ENCODE measurements at regions not wholly inside any gene's neighbourhood (a gene's known extent, or its start where the extent isn't known, plus 50 kb on each side); places are given as distances from the start of the nearest gene placed in this dataset.

GRCh38 chr1:58152697-58153096 lies 393.8 kb downstream of the OMA1 start:
- TF ChIP-seq, protein P1, sequence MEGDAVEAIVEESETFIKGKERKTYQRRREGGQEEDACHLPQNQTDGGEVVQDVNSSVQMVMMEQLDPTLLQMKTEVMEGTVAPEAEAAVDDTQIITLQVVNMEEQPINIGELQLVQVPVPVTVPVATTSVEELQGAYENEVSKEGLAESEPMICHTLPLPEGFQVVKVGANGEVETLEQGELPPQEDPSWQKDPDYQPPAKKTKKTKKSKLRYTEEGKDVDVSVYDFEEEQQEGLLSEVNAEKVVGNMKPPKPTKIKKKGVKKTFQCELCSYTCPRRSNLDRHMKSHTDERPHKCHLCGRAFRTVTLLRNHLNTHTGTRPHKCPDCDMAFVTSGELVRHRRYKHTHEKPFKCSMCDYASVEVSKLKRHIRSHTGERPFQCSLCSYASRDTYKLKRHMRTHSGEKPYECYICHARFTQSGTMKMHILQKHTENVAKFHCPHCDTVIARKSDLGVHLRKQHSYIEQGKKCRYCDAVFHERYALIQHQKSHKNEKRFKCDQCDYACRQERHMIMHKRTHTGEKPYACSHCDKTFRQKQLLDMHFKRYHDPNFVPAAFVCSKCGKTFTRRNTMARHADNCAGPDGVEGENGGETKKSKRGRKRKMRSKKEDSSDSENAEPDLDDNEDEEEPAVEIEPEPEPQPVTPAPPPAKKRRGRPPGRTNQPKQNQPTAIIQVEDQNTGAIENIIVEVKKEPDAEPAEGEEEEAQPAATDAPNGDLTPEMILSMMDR (IDR thresholded peaks at IDR 0.05; ENCODE audit: insufficient read depth, low read length, poor library complexity, severe bottlenecking) = no peak
- DNase-seq (ENCODE audit: extremely low read depth, insufficient read length) = no peak
- H3K4me3 ChIP-seq (replicated peaks; ENCODE audit: low read depth, low read length) = no peak overlapping the region
- H3K36me3 ChIP-seq (ENCODE audit: control insufficient read depth, insufficient read depth, low read length) = no peaks in the 10 kb centered on the region
- H3K27me3 ChIP-seq (replicated peaks; ENCODE audit: control insufficient read depth, insufficient read depth, low read length) = no peaks in the 10 kb centered on the region; the same call in 1 of the 2 replicates

GRCh38 chr1:58149271-58149812 lies 397.2 kb downstream of the OMA1 start:
- H3K36me3 ChIP-seq (ENCODE audit: control insufficient read depth, insufficient read depth, low read length) = no peaks in the 10 kb centered on the region
- no peak for DNase-seq (ENCODE audit: extremely low read depth, insufficient read length)
- TF ChIP-seq, protein P1 (IDR thresholded peaks at IDR 0.05; ENCODE audit: insufficient read depth, low read length, poor library complexity, severe bottlenecking) = no peak
- no peaks in the 10 kb centered on the region; the same call in 1 of the 2 replicates for H3K27me3 ChIP-seq (replicated peaks; ENCODE audit: control insufficient read depth, insufficient read depth, low read length)
- H3K4me3 ChIP-seq (replicated peaks; ENCODE audit: low read depth, low read length) = no peak overlapping the region

- Histone ChIP-seq H3K36me3 (ENCODE audit: control insufficient read depth, insufficient read depth, low read length) (no peaks in the 10 kb centered on the region), H3K27me3 (replicated peaks; ENCODE audit: control insufficient read depth, insufficient read depth, low read length) (no peaks in the 10 kb centered on the region; the same call in 1 of the 2 replicates), H3K4me3 (replicated peaks; ENCODE audit: low read depth, low read length) (no peak overlapping the region)
- TF ChIP-seq, protein P1 (IDR thresholded peaks at IDR 0.05; ENCODE audit: insufficient read depth, low read length, poor library complexity, severe bottlenecking) = no peak
- no peak for DNase-seq (ENCODE audit: extremely low read depth, insufficient read length)
These were observed 401.7 kb downstream of the OMA1 start for GRCh38 chr1:58144698-58145270.

DNA sequence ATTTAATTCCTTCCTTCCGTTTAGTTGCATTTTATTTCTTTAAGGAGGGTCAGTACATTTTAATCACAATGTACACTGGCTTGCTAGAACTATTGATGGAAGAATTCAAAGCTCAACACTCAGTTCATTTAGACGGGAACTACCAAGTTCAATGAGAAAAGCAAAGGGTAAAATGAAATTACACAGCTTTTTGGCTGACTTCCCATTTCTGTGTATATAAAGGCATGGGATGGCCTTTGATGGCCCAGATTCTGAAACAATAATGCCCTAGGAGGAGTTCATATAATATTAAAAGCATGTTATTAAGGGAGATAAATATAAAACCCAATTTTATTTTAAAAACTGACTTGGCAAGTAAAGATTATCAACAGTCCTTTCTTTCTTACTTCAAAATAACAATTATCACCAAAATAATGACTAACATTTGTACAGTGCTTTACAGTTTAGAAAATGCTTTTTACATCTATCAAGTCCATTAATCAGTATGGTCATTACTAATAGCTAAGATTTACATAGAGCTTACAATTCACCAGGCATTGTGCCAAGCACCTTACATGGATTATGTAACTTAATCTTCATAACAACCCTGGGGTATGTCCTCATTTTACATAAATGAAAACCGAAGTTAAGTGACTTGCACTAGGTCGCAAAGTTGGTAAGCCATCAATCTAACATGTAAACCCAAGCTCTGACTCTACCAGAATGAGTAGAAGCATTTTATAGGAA lies 402.4 kb downstream of the OMA1 start:
- DNase-seq (ENCODE audit: extremely low read depth, insufficient read length) = no peak
- Histone ChIP-seq H3K27me3 (replicated peaks; ENCODE audit: control insufficient read depth, insufficient read depth, low read length) (no peaks in the 10 kb centered on the region; the same call in 1 of the 2 replicates), H3K36me3 (ENCODE audit: control insufficient read depth, insufficient read depth, low read length) (no peaks in the 10 kb centered on the region), H3K4me3 (replicated peaks; ENCODE audit: low read depth, low read length) (no peak overlapping the region)
- TF ChIP-seq, protein P1 (IDR thresholded peaks at IDR 0.05; ENCODE audit: insufficient read depth, low read length, poor library complexity, severe bottlenecking) = no peak

GRCh38 chr1:58136387-58136786 lies 410.1 kb downstream of the OMA1 start:
- TF ChIP-seq, protein P1 (IDR thresholded peaks at IDR 0.05; ENCODE audit: insufficient read depth, low read length, poor library complexity, severe bottlenecking) = no peak
- Histone ChIP-seq H3K27me3 (replicated peaks; ENCODE audit: control insufficient read depth, insufficient read depth, low read length) (no peaks in the 10 kb centered on the region; the same call in 1 of the 2 replicates), H3K4me3 (replicated peaks; ENCODE audit: low read depth, low read length) (no peak overlapping the region), H3K36me3 (ENCODE audit: control insufficient read depth, insufficient read depth, low read length) (no peaks in the 10 kb centered on the region)
- DNase-seq (ENCODE audit: extremely low read depth, insufficient read length) = no peak

Data from GM06990 (cell line).